ENCODE measurements at regions not wholly inside any gene's neighbourhood (a gene's known extent, or its start where the extent isn't known, plus 50 kb on each side); places are given as distances from the start of the nearest gene placed in this dataset.

DNA sequence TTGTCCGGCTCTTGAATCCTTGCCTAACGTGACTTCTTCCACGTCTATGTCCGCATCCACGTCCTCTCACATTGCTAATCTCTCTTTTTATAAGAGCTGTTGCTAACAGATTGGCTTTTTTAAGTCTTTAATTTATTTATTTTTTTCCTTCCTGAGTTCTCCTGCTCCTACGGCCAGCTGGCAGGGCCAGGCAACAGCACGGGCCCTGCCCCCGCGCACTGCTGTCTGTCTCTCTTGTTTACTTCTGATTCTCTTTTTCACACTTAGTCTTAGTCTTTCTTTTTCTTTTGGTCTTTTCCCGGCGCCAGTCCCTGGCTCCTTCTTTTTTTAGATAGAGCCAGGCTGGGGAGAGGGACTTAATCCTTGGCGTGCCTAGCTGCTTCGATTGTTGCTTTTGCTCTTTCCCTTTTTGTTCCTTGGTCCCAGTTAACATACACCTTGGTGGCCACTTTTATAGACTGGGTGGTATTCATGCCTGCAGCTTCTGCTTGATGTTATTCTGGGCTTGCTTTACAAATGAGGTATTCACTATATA, 53.2 kb upstream of the RBMX start:
- TF ChIP-seq, protein P1, sequence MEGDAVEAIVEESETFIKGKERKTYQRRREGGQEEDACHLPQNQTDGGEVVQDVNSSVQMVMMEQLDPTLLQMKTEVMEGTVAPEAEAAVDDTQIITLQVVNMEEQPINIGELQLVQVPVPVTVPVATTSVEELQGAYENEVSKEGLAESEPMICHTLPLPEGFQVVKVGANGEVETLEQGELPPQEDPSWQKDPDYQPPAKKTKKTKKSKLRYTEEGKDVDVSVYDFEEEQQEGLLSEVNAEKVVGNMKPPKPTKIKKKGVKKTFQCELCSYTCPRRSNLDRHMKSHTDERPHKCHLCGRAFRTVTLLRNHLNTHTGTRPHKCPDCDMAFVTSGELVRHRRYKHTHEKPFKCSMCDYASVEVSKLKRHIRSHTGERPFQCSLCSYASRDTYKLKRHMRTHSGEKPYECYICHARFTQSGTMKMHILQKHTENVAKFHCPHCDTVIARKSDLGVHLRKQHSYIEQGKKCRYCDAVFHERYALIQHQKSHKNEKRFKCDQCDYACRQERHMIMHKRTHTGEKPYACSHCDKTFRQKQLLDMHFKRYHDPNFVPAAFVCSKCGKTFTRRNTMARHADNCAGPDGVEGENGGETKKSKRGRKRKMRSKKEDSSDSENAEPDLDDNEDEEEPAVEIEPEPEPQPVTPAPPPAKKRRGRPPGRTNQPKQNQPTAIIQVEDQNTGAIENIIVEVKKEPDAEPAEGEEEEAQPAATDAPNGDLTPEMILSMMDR (IDR thresholded peaks at IDR 0.05) = no peak
- no peak for TF ChIP-seq POLR2A (IDR thresholded peaks at IDR 0.05)
